Neural progenitor cell (in vitro differentiated cells): ENCODE measurements at regions not wholly inside any gene's neighbourhood (a gene's known extent, or its start where the extent isn't known, plus 50 kb on each side); places are given as distances from the start of the nearest gene placed in this dataset.

ENCODE experiments used
- DNase-seq: peaks from one replicate; pipeline ENCODE4 v3.0.0-alpha.2; 2016; ENCODE audit warnings: low spot score
- H2AFZ ChIP-seq: fragments of 200-600 bp; sonication (generic); replicated peaks from 2 replicates; pipeline ENCODE4 v1.6.1; 2016; ENCODE audit warnings: antibody characterized with exemption
- H3F3A ChIP-seq: fragments of 200-600 bp; sonication (generic); 2 replicates; pipeline ENCODE4 v1.6.1; 2016; ENCODE audit warnings: antibody characterized with exemption, low read depth
- H3K27ac ChIP-seq: fragments of 200-600 bp; sonication (generic); 2 replicates; pipeline ENCODE4 v1.5.1; 2016; ENCODE audit warnings: mild to moderate bottlenecking
- H3K27me3 ChIP-seq: fragments of 200-600 bp; sonication (generic); 2 replicates; pipeline ENCODE4 v1.6.1; 2016; ENCODE audit warnings: mild to moderate bottlenecking, moderate library complexity
- H3K36me3 ChIP-seq: fragments of 200-600 bp; sonication (generic); 2 replicates; pipeline ENCODE4 v1.5.1; 2016
- H3K4me1 ChIP-seq: fragments of 200-600 bp; sonication (generic); 2 replicates; pipeline ENCODE4 v1.6.1; 2016; ENCODE audit warnings: mixed run types
- H3K4me2 ChIP-seq: fragments of 200-600 bp; sonication (generic); 2 replicates; pipeline ENCODE4 v1.6.1; 2016
- H3K4me3 ChIP-seq: fragments of 200-600 bp; sonication (generic); 2 replicates; pipeline ENCODE4 v1.5.1; 2016
- H3K79me2 ChIP-seq: fragments of 200-600 bp; sonication (generic); 2 replicates; pipeline ENCODE4 v1.6.1; 2016; ENCODE audit warnings: low read depth
- H3K9ac ChIP-seq: fragments of 200-600 bp; sonication (generic); 2 replicates; pipeline ENCODE4 v1.6.1; 2016
- H3K9me3 ChIP-seq: fragments of 200-600 bp; sonication (generic); 2 replicates; pipeline ENCODE4 v1.5.1; 2016; ENCODE audit warnings: low read depth
- H4K20me1 ChIP-seq: fragments of 200-600 bp; sonication (generic); 2 replicates; pipeline ENCODE4 v1.6.1; 2016; ENCODE audit warnings: low read depth
- H3K27ac Mint-ChIP-seq: 3 replicates; pipeline ENCODE4 v1.8.0; 2021; ENCODE audit warnings: mixed read lengths
- H3K27me3 Mint-ChIP-seq: 2 replicates; pipeline ENCODE4 v1.8.0; 2022; ENCODE audit warnings: low read depth, mild to moderate bottlenecking, inconsistent platforms, moderate library complexity, mixed read lengths; ENCODE audit not compliant: insufficient read depth
- H3K36me3 Mint-ChIP-seq: 3 replicates; pipeline ENCODE4 v1.8.0; 2021; ENCODE audit warnings: mixed read lengths
- H3K4me1 Mint-ChIP-seq: 3 replicates; pipeline ENCODE4 v1.8.0; 2021; ENCODE audit warnings: mixed read lengths
- H3K4me3 Mint-ChIP-seq: 3 replicates; pipeline ENCODE4 v1.8.0; 2021; ENCODE audit warnings: mild to moderate bottlenecking, moderate library complexity, mixed read lengths
- H3K9me3 Mint-ChIP-seq: 3 replicates; pipeline ENCODE4 v1.8.0; 2020; ENCODE audit warnings: mixed read lengths
- EZH2 ChIP-seq: fragments of 200-600 bp; sonication (generic); IDR thresholded peaks from 2 replicates; pipeline ENCODE4 v1.6.1; 2017; ENCODE audit warnings: antibody characterized with exemption, mild to moderate bottlenecking, moderate library complexity
- EZH2phosphoT487 ChIP-seq: fragments of 200-600 bp; sonication (generic); IDR thresholded peaks from 2 replicates; pipeline ENCODE4 v1.6.1; 2017; ENCODE audit warnings: antibody characterized with exemption
- TF ChIP-seq, protein P1 (sequence below): fragments of 200-600 bp; sonication (generic); IDR thresholded peaks from 2 replicates; pipeline ENCODE4 v1.5.1; 2017; ENCODE audit warnings: antibody characterized with exemption, mild to moderate bottlenecking

DNA sequence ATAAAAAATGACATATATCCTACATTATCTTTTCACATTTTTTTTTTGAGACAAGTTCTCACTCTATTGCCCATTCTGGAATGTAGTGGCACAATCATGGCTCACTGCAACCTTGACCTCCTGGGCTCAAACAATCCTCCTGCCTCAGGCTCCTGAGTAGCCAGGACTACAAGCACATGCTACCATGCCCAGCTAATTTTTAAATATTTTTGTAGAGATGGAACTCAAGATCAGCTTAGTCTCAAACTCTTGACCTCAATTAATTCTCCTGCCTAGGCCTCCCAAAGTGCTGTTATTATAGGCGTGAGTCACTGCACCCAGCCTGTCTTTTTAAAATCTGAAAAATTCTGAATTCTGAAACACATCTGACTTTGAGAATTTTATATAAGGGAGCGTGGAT, 241.9 kb upstream of the DCN start:
- Histone ChIP-seq H3K4me3 (no peak overlapping the region), H3K9me3 (no peaks in the 10 kb centered on the region), H3K4me1 (peaks cover 9% of the 10 kb centered on the region), H3K36me3 (no peaks in the 10 kb centered on the region), H3K9ac (no peak overlapping the region), H3K4me2 (no peak overlapping the region), H3K27ac (no peak overlapping the region), H3F3A (no peaks in the 10 kb centered on the region), H2AFZ (no peak overlapping the region), H3K79me2 (no peaks in the 10 kb centered on the region), H3K27me3 (no peaks in the 10 kb centered on the region), H4K20me1 (no peaks in the 10 kb centered on the region)
- TF ChIP-seq EZH2 = no peak
- TF ChIP-seq EZH2phosphoT487 = no peak
- TF ChIP-seq, protein P1, sequence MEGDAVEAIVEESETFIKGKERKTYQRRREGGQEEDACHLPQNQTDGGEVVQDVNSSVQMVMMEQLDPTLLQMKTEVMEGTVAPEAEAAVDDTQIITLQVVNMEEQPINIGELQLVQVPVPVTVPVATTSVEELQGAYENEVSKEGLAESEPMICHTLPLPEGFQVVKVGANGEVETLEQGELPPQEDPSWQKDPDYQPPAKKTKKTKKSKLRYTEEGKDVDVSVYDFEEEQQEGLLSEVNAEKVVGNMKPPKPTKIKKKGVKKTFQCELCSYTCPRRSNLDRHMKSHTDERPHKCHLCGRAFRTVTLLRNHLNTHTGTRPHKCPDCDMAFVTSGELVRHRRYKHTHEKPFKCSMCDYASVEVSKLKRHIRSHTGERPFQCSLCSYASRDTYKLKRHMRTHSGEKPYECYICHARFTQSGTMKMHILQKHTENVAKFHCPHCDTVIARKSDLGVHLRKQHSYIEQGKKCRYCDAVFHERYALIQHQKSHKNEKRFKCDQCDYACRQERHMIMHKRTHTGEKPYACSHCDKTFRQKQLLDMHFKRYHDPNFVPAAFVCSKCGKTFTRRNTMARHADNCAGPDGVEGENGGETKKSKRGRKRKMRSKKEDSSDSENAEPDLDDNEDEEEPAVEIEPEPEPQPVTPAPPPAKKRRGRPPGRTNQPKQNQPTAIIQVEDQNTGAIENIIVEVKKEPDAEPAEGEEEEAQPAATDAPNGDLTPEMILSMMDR = no peak
- Mint-ChIP-seq H3K4me1 (peaks cover 11% of the 10 kb centered on the region), H3K27me3 (peaks cover 2% of the 10 kb centered on the region), H3K9me3 (no peaks in the 10 kb centered on the region), H3K36me3 (no peaks in the 10 kb centered on the region), H3K4me3 (no peak overlapping the region), H3K27ac (peak overlapping the region; percentile 20)
- no peak for DNase-seq

DNA sequence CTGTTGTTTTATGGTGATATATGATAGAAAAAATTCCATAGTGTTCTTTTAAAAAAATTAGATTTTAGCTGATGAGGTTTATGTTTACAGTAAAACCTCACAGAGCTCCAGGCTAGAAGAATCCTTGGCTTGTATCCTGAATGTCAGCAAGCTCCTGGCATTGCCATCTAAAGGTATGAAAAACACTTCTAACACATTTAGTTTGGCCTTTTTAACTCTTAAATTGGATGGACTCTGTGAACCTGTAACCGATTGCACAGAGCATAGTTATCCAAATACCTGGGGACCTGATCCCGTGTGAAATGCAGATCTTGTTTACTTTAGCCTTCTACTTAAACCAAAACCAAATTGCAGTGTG, 241.1 kb upstream of the DCN start:
- no peak overlapping the region for H3K4me3 Mint-ChIP-seq
- H2AFZ ChIP-seq = peak overlapping the region; percentile 14
- H3K9me3 Mint-ChIP-seq = no peaks in the 10 kb centered on the region
- DNase-seq = no peak
- H3K27me3 ChIP-seq = no peaks in the 10 kb centered on the region
- H3K27me3 Mint-ChIP-seq = peaks cover 2% of the 10 kb centered on the region
- H3K9ac ChIP-seq = no peak overlapping the region
- H3K4me2 ChIP-seq = no peak overlapping the region
- H3K4me1 ChIP-seq = peaks cover 9% of the 10 kb centered on the region
- H3K36me3 ChIP-seq = no peaks in the 10 kb centered on the region
- H4K20me1 ChIP-seq = no peaks in the 10 kb centered on the region
- no peak overlapping the region for H3K27ac ChIP-seq
- H3K4me1 Mint-ChIP-seq = peaks cover 11% of the 10 kb centered on the region
- no peaks in the 10 kb centered on the region for H3K36me3 Mint-ChIP-seq
- H3K27ac Mint-ChIP-seq = no peak overlapping the region
- H3F3A ChIP-seq = no peaks in the 10 kb centered on the region
- no peak overlapping the region for H3K4me3 ChIP-seq
- TF ChIP-seq EZH2 = no peak
- no peaks in the 10 kb centered on the region for H3K9me3 ChIP-seq
- H3K79me2 ChIP-seq = no peaks in the 10 kb centered on the region

DNA sequence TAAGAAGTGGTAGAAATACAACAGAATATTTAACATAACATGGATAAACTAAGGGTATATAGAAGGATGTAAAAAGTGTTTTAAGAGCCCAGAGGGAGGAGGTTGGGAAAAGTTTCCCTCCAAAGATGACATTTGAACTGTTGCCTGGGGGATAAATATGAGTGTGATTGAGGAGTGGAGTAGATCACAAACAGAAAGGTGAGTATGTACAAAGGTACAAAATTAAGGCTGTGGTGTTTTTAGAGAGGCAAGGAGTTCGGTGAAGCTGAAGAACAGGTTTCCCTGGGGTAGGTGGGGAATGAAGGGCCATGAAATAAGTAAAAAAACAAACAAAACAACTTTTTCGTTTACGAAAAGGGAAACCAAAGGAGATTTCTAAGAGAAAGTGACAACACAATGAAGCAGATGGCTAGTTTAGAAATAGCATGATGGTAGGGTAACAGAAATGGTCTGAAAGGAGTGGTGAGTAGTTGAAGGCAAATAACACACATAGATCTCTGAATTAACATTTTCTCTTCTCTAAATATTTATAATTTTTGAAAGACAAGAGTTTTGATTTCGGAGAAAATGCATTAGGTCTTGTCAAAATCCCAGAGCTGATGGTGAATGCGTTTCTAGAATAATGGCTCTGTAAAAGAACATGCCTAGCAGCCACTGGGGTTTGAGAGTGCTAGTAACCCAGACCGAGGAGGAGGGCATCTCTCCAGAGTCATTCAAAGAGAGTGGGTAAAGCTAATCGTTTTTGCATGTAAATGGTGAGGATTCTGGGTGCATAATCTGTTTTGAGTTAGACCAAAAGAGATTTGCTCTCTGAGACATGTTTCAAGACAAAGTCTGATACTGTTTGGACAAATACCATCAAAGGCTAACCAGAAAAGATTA, 240.4 kb upstream of the DCN start:
- H3K36me3 ChIP-seq = no peaks in the 10 kb centered on the region
- H3K79me2 ChIP-seq = no peaks in the 10 kb centered on the region
- TF ChIP-seq EZH2phosphoT487 (no peak), EZH2 (no peak)
- TF ChIP-seq, protein P1 = no peak
- H3K27ac ChIP-seq = no peak overlapping the region
- H3F3A ChIP-seq = no peaks in the 10 kb centered on the region
- H3K4me1 Mint-ChIP-seq = peaks cover 11% of the 10 kb centered on the region
- peak overlapping the region; percentile 14 for H2AFZ ChIP-seq
- H3K4me3 Mint-ChIP-seq = no peak overlapping the region
- peaks cover 9% of the 10 kb centered on the region for H3K4me1 ChIP-seq
- no peak for DNase-seq
- H3K27me3 Mint-ChIP-seq = peaks cover 2% of the 10 kb centered on the region
- no peak overlapping the region for H3K9ac ChIP-seq
- H4K20me1 ChIP-seq = no peaks in the 10 kb centered on the region
- H3K27me3 ChIP-seq = no peaks in the 10 kb centered on the region
- H3K9me3 ChIP-seq = no peaks in the 10 kb centered on the region
- H3K4me2 ChIP-seq = no peak overlapping the region
- no peak overlapping the region for H3K27ac Mint-ChIP-seq
- no peaks in the 10 kb centered on the region for H3K9me3 Mint-ChIP-seq
- no peaks in the 10 kb centered on the region for H3K36me3 Mint-ChIP-seq
- H3K4me3 ChIP-seq = no peak overlapping the region

DNA sequence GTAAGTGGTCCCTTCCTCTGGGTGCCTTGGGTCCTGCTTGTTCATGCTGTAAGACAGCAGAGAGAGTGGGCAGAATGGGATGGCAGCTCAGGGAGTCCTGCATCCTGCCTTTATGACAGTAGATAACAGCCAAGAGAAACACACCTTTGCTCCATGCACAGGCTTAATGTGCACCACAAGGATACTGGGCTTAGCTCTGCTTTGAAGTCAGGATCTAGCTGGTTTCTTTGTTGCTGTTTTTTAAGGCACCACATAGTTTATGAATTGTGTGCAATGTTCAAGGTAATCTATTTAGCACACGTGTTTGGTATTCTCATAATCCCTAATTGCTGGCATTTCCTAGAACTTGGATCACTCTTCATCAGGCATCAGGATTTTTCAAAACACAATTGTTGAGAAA, 239.5 kb upstream of the DCN start:
- Mint-ChIP-seq H3K27ac (no peak overlapping the region), H3K36me3 (no peaks in the 10 kb centered on the region), H3K4me3 (no peak overlapping the region), H3K9me3 (no peaks in the 10 kb centered on the region), H3K4me1 (peaks cover 11% of the 10 kb centered on the region), H3K27me3 (peaks cover 2% of the 10 kb centered on the region)
- no peaks in the 10 kb centered on the region for H3K36me3 ChIP-seq
- peaks cover 9% of the 10 kb centered on the region for H3K4me1 ChIP-seq
- H3K27me3 ChIP-seq = no peaks in the 10 kb centered on the region
- H4K20me1 ChIP-seq = no peaks in the 10 kb centered on the region
- H3K27ac ChIP-seq = no peak overlapping the region
- TF ChIP-seq EZH2 (no peak), EZH2phosphoT487 (no peak)
- TF ChIP-seq, protein P1 = no peak
- no peak overlapping the region for H3K4me3 ChIP-seq
- DNase-seq = no peak
- H3K9ac ChIP-seq = no peak overlapping the region
- no peak overlapping the region for H3K4me2 ChIP-seq
- no peaks in the 10 kb centered on the region for H3K9me3 ChIP-seq
- peak overlapping the region; percentile 44 for H2AFZ ChIP-seq
- no peaks in the 10 kb centered on the region for H3K79me2 ChIP-seq
- no peaks in the 10 kb centered on the region for H3F3A ChIP-seq
